Stimulated activated CD4-positive, alpha-beta T cell treated with anti-CD3 and anti-CD28 coated beads, TNF-alpha, amount 100 ng/mL, for 48 hours (primary cell): ENCODE measurements at regions not wholly inside any gene's neighbourhood (a gene's known extent, or its start where the extent isn't known, plus 50 kb on each side); places are given as distances from the start of the nearest gene placed in this dataset.
"Not testable (repeated sequence)": the region's sequence is repeated elsewhere in the genome, so short reads cannot be mapped to it uniquely, and the experiment has no call there.

Experiments
- DNase-seq, 3 donors: peaks; one replicate each; pipeline ENCODE4 v3.0.0-alpha.2; 2020; ENCODE audit warnings: low read depth in 3 of 3

DNA sequence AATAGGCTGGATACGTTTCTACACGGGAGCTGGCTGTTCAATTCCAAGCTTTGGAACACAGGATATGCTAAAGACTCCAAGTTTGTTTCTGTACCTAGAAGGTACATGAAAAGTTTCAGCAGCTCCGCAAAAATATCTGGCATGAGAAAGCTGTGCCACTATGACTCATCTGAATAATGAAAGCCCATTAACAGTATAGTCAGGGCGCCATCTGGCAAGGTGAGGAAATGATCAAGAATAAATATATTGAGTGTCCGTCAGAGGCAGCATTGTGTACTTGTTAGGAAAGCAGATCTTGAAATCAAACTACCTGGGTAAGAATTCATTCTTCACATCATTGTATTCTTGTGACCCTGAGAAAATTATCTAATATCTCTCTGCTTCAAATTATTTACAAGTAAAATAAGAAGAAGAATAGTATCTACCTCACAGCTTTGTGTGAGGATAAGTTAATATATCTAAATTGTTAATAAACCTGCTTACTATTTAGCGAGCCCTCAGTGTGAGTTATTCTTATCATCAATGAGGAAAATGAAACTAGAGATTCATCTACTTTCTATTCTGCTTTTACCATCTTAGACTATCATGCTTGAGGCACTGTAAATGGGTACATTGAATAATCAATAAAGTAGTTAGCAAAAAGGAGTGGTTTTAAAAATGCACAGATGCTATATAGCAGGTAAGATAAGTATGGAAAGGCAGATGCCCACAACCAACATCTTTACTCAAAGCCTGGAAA, 53.5 kb downstream of the FSCB start:
- no peak for DNase-seq

GRCh38 chr14:44450232-44450631, 56.9 kb downstream of the FSCB start:
- DNase-seq = not testable (repeated sequence)

DNA sequence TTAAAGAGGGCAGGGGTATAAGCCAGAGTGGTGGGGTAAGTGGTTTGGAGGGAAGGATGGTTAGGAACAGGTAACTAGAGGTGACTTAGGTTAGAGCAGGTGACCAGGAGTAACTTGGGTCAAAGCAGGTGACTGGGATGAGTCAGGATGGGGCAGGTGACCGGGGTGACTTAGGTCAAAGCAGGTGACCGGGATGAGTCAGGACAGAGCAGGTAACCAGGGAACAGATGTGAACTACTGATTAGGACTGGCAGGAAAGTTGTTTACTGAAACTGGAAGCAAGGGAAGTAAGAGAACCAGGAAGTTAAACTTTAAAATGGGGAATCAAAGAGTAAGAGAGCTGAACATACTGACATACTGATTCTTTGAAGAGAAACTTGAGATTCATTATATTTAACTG, 57.4 kb downstream of the FSCB start:
- DNase-seq = no peak

DNA sequence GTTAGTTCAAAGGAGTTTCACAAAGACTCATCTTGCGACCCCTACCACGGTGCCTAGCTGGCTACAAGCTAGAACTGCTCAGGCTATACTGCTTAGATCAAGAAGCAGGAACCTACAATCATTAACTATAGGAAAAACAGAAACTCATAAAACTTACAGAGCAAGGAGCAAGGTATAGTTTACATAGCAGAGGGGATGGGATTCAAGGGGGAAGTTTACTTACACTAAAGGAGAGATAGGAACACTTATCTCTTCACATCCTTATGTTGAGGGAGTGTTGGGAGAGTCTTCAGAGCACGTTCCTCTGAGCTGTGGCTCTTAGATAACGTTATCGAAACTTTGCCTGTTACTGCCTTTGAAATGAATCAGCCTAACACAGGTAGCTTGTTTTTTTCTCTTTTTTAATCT, 58.1 kb downstream of the FSCB start:
- DNase-seq = no peak

- DNase-seq = no peak
These were observed 60.1 kb downstream of the FSCB start for GRCh38 chr14:44446965-44447364.

DNA sequence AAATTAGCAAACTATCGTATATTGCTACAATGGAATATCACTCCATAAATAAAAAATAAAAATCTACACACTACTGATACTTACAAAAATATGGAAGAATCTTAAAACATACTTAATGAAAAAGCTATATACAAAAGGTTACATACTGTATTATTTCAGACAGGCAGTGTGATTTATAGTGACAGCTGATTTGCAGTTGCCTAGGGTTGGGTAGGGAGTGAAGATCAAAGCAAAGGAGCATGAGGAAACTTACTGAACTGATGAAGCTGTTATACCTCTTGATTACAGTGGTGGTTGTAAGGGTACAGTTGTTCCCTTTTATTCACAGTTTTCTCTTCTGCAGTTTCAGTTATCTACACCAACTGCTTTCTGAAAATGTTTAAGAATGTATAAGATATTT, 62.6 kb downstream of the FSCB start:
- DNase-seq = no peak

DNA sequence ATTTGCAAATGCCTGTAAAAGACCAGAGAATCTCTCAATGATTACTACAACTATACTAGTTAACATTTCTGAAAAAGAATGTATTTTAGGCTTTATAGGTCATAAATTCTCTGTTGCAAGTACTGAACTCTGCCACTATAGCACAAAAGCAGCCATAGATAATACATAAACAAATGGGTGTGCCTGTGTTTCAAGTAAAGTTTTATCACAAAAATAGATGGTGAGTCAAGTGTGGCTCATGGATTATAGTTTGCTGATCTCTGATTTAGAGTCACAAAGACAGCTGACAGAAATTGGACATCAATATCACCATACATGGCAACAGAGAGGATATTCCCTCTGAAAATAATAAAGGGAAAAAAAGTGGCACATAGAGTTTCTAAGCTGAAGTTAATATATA, 68.1 kb downstream of the FSCB start:
- DNase-seq = no peak

- no peak for DNase-seq
These were observed 68.9 kb downstream of the FSCB start for GRCh38 chr14:44438221-44438620.

DNA sequence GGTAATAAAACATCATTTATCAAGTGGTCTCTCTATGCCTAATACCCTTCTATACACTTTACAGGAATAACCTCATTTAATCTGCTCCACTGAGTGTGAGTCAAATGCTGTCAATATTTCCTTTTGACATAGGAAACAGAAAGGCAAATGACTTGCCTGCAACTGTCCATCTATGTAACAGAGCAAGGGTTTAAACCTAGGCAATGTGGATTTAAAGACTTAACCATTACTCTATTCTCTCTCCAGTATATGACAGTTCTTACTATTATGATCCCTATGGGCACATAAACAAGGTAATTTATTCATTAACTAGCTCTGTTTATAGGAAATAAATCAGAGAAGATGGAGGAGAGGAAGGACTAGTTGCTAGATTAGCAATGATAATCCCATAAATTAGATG, 70.6 kb downstream of the FSCB start:
- no peak for DNase-seq

DNA sequence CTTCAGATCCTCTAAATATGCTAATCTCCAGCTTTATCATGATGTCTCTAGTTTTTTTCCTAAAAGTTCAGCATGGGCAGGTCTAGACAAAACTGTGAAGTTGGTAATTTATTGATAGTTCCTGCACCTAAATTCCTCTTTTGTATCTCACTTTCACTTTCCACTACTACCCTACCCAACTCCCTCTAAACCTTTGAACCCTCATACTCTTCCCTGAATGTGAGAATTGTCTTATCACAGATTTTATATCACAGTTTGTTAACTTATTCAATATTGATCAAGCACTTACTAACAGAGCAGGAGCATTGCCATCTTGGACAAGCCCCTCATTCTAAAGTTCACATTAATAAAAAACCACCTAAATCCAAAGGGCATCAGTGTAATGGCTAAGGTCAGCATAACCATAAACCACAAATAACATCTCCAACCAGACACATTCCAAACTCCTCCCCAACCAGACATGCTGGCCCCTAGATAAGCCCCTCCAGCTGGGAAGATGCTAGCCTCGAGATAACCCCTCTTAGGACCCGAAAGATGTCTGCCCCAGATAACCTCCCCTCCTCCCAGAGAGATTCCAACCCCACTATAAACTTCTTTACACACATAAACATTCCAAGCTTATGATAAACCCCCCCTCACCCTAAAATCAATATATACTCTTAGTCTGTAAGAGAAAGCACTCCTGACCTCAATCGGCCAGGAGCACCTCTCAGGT, 78.7 kb downstream of the FSCB start:
- no peak for DNase-seq

DNA sequence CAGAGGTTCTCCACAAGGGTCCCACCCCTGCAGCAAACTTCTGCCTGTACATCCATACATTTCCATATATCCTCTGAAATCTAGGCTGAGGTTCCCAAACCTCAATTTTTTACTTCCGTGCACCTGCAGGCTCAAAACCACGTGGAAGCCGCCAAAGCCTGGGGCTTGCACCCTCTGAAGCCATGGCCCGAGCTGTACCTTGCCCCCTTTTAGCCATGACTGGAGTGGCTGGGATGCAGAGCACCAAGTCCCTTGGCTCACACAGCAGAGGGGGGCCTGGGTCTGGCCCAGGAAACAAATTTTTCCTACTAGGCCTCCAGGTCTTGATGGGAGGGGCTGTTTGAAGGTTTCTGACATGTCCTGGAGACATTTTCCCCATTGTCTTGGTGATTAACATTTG, 84.4 kb downstream of the FSCB start:
- DNase-seq = no peak

DNA sequence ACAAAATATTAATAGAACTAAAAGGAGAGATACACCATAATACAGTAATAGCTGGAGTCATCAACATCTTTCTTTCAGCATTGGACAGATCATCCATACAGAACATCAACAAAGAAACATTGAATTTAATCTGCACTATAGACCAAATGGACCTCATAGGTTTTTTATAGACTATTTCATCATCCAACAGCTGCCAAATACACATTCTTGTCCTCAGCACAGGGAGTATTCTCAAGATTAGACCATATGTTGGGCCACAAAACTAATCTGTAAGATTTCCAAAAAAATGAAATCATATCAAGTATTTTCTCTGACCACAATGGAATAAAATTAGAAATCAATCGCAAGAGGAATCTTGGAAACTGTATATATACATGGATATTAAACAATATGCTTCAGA, 86.9 kb downstream of the FSCB start:
- DNase-seq = no peak

DNA sequence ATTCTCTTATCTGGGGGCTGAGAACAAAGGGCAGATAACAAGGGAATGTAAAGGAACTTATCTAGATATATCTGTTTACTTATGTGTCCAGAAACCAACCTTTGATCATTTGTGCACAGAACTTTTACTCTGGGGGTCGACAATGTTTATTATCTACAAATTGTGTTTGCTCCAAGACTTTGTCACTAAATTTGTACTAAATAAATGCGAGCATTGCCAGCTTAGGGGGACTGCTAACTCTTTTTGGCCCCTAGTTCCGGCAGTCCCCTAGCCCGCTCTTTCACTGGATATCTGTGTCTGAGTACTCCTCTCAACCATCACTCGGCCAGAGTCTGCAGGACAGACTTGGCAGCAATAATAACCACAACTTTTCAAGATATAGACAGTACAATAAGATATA, 88.2 kb downstream of the FSCB start:
- no peak for DNase-seq

DNA sequence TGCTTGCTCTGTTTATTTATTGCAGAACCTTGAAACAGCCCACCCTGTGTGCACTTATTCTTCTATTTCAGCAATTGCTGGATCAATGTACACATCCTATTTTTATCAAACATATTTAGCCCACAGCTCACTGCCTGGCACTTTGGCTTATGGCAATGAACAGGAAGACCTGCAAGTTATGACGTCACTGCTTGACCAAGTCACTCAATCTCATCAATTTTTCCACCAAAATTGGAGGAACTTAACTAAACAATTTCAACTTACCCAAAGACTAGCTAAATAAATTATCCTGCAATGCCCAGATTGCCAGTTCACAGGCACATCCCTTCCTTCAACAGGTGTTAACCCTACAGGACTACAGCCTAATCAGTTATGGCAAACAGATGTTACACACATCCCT, 89.3 kb downstream of the FSCB start:
- no peak for DNase-seq

- DNase-seq = no peak
These were observed 92.4 kb downstream of the FSCB start for GRCh38 chr14:44414646-44415045.

DNA sequence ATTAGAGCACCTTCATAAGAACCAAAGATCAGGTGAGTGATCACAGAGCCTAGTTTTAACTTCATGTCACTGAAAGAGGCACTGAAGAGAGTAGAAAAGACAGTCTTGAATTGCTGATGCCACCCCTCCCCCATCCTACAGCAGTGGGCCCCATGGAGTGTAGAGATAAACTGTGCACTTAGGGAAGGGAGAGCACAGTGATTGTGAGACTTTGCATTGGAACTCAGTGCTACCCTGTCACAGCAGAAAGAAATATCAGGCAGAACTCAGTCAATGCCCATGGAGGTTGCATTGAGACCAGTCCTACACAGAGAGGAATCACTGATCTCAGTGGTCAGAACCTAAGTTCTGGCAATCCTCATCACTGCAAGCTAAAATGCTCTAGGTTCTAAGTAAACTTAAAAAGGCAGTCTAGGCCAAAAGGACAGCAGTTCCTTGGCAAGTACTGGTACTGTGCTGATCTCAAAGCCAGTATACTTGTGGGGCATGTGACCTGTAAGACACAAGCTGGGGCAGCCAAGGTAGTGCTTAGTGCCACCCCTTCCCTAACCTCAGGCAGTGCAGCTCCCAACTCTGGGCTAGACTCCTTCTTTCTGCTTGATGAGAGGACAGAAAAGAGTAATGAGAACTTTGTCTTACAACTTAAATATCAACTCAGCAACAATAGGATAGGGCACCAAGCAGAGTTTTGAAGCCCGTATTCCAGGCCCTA, 94.1 kb downstream of the FSCB start:
- DNase-seq = no peak

DNA sequence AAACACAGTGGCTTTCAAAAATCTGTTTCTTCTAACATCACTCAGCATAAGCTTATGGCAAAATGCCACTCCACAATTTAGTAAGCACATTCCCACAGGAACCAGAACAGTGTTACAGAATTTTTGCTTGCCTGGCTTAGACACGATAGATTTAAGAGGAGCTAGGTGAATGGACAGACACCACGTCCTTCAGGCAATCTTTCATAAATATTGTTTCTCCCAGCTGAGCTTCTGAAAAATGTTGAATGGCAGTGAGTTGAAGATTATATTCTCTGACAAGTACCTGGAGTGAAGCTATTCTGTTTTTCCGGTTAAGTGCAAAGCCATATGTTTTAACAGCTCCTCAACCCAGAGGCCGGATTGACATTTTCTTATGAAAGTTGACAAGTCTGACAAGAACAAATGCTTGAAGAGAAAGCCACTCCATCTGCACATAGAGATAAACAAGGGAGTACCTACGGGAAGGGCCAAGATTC, 102.0 kb downstream of the FSCB start:
- DNase-seq = no peak

DNA sequence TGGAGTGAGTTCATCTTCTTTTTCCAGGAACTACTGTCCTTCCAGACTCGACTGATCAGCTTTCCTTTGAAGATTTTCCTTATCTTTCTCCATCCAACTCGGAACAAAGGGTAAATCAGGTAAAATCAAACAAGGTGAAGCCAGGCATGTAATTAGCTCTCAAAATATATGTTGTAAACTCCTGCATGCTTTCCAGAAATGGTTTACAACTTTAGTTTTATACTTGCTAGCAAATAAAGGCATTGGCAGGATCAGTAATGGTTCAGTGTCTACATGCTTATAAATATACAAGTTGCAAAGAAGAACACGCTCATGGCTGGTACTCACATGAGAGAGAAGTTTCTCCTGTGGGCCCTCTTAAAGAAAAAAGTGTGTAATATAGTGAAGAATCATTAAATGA, 102.5 kb downstream of the FSCB start:
- no peak for DNase-seq

GRCh38 chr14:44404036-44404435, 103.0 kb downstream of the FSCB start:
- no peak for DNase-seq

GRCh38 chr14:44403193-44403592, 103.9 kb downstream of the FSCB start:
- no peak for DNase-seq

GRCh38 chr14:44396226-44396625, 110.9 kb downstream of the FSCB start:
- no peak for DNase-seq

DNA sequence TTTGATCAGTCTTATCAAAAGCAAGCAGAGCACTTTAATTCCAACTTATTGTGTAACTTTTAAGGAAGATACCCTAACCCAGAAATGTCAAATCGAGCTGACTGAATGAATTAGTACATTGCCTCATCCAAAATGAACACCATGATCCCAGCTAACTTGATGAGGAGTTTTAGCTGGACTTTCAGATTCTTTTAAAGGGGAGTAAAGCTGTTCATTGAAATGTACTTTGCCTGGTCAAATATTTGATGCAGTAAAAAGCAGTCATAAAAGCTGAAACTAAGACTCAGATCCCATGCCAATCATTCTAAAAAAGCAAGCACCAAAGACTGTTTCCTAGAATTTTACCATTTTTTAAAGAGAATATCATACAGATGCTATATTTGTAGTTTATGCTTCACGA, 114.1 kb downstream of the FSCB start:
- no peak for DNase-seq

DNA sequence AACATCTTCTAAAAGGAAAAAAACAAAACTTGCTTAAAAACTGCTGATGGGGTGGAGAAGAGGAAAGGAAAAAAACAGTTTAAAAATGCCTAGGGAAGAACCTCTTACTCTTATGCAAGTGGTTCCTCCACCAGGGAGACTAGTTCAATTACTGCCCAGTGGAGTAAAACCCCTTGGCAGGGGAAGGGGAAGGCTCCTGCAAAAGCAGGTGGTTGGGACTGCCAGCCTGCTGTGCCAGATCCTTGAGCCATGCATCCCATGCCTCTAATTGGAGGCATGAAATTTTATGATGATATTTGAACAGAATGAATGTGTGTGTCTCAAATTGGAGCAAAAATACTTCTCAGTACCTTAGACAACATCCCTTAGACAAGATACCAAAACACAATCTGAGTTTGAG, 118.8 kb downstream of the FSCB start:
- DNase-seq = no peak
